ENCODE measurements at regions not wholly inside any gene's neighbourhood (a gene's known extent, or its start where the extent isn't known, plus 50 kb on each side); places are given as distances from the start of the nearest gene placed in this dataset.

DNA sequence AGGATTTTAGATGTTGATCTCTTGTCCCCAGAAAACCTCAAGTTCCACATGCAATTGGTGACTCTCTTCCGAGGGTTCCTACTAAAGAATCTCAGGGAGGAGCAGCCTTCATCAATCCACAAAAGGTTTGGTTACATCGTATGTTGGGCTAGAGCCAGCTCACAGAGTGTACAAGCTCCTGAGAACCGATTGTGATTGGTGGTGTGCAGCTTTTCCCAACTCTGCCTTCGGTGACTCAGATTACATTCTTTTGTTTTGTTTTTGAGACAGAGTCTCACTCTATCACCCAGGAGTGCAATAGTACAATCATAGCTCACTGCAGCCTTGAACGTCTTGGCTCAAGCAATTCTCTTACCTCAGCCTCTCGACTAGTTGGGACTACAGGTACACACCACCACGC lies 172.4 kb downstream of the PMP22 start:
- no peak for TF ChIP-seq ZNF230 (CRISPR knock-in tag; IDR thresholded peaks at IDR 0.05)
- TF ChIP-seq, protein P1, sequence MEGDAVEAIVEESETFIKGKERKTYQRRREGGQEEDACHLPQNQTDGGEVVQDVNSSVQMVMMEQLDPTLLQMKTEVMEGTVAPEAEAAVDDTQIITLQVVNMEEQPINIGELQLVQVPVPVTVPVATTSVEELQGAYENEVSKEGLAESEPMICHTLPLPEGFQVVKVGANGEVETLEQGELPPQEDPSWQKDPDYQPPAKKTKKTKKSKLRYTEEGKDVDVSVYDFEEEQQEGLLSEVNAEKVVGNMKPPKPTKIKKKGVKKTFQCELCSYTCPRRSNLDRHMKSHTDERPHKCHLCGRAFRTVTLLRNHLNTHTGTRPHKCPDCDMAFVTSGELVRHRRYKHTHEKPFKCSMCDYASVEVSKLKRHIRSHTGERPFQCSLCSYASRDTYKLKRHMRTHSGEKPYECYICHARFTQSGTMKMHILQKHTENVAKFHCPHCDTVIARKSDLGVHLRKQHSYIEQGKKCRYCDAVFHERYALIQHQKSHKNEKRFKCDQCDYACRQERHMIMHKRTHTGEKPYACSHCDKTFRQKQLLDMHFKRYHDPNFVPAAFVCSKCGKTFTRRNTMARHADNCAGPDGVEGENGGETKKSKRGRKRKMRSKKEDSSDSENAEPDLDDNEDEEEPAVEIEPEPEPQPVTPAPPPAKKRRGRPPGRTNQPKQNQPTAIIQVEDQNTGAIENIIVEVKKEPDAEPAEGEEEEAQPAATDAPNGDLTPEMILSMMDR (CRISPR knock-in tag; IDR thresholded peaks at IDR 0.05), result no peak
- TF ChIP-seq, protein P2, sequence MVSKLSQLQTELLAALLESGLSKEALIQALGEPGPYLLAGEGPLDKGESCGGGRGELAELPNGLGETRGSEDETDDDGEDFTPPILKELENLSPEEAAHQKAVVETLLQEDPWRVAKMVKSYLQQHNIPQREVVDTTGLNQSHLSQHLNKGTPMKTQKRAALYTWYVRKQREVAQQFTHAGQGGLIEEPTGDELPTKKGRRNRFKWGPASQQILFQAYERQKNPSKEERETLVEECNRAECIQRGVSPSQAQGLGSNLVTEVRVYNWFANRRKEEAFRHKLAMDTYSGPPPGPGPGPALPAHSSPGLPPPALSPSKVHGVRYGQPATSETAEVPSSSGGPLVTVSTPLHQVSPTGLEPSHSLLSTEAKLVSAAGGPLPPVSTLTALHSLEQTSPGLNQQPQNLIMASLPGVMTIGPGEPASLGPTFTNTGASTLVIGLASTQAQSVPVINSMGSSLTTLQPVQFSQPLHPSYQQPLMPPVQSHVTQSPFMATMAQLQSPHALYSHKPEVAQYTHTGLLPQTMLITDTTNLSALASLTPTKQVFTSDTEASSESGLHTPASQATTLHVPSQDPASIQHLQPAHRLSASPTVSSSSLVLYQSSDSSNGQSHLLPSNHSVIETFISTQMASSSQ (IDR thresholded peaks at IDR 0.05; ENCODE audit: low read depth), result no peak
- TF ChIP-seq, protein P2 (CRISPR knock-in tag; IDR thresholded peaks at IDR 0.05; ENCODE audit: borderline replicate concordance), result no peak
- TF ChIP-seq ZNF136 (CRISPR knock-in tag; IDR thresholded peaks at IDR 0.05; ENCODE audit: low read depth), result no peak
- no peak for TF ChIP-seq PCBP2 (optimal IDR thresholded peaks at IDR 0.05; ENCODE audit: low read depth, low read length, poor library complexity, severe bottlenecking)
- no peak for TF ChIP-seq TCF12 (IDR thresholded peaks at IDR 0.05)
- no peak for TF ChIP-seq TCF12 (CRISPR knock-in tag; IDR thresholded peaks at IDR 0.05)
- TF ChIP-seq, protein P3, sequence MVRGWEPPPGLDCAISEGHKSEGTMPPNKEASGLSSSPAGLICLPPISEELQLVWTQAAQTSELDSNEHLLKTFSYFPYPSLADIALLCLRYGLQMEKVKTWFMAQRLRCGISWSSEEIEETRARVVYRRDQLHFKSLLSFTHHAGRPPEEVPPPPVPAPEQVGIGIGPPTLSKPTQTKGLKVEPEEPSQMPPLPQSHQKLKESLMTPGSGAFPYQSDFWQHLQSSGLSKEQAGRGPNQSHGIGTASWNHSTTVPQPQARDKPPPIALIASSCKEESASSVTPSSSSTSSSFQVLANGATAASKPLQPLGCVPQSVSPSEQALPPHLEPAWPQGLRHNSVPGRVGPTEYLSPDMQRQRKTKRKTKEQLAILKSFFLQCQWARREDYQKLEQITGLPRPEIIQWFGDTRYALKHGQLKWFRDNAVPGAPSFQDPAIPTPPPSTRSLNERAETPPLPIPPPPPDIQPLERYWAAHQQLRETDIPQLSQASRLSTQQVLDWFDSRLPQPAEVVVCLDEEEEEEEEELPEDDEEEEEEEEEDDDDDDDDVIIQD (CRISPR knock-in tag; IDR thresholded peaks at IDR 0.05; ENCODE audit: low read depth), result no peak
- no peak for TF ChIP-seq CREB1 (IDR thresholded peaks at IDR 0.05)
- TF ChIP-seq CREB1 (CRISPR knock-in tag; IDR thresholded peaks at IDR 0.05), result no peak
- TF ChIP-seq POLR2A (IDR thresholded peaks at IDR 0.05; ENCODE audit: insufficient read depth in 1 of 2, low read depth in 2 of 2, low read length in 2 of 2), result no peak
- TF ChIP-seq MEIS2 (CRISPR knock-in tag; IDR thresholded peaks at IDR 0.05), result no peak
- TF ChIP-seq ZNF670 (CRISPR knock-in tag; IDR thresholded peaks at IDR 0.05; ENCODE audit: borderline replicate concordance), result no peak
- no peak for TF ChIP-seq ZNF12 (CRISPR knock-in tag; IDR thresholded peaks at IDR 0.05)

Data from HepG2 (cell line).